Astrocyte (in vitro differentiated cells and primary cell): ENCODE measurements at regions not wholly inside any gene's neighbourhood (a gene's known extent, or its start where the extent isn't known, plus 50 kb on each side); places are given as distances from the start of the nearest gene placed in this dataset.

Experiments
- DNase-seq: peaks from one replicate; pipeline ENCODE4 v3.0.0-alpha.2; 2010; ENCODE audit warnings: low read depth
- FAIRE-seq: peaks from 2 replicates; lab custom pipeline; 2011; peaks lifted over from hg19 to GRCh38; lab: Jason Lieb, UNC
- H2AFZ ChIP-seq: 2 replicates; pipeline ENCODE4 v1.6.0; 2012; ENCODE audit warnings: low read depth, low read length, inconsistent platforms
- H3K27ac ChIP-seq: 2 replicates; pipeline ENCODE4 v1.5.1; 2011; ENCODE audit warnings: low read depth, low read length, inconsistent platforms
- H3K27me3 ChIP-seq: 2 replicates; pipeline ENCODE4 v1.6.0; 2011; ENCODE audit warnings: low read length, inconsistent platforms; ENCODE audit not compliant: insufficient read depth
- H3K36me3 ChIP-seq: 2 replicates; pipeline ENCODE4 v1.5.1; 2011; ENCODE audit warnings: low read length, inconsistent platforms; ENCODE audit not compliant: insufficient read depth
- H3K4me1 ChIP-seq: 2 replicates; pipeline ENCODE4 v1.5.1; 2011; ENCODE audit warnings: low read length, inconsistent platforms; ENCODE audit not compliant: insufficient read depth
- H3K4me2 ChIP-seq: 2 replicates; pipeline ENCODE4 v1.6.0; 2012; ENCODE audit warnings: low read length, inconsistent platforms
- H3K4me3 ChIP-seq: 2 replicates; pipeline ENCODE4 v1.5.1; 2011; ENCODE audit warnings: low read depth, mild to moderate bottlenecking, low read length, inconsistent platforms; ENCODE audit not compliant: insufficient read depth
- H3K79me2 ChIP-seq: 2 replicates; pipeline ENCODE4 v1.6.0; 2012; ENCODE audit warnings: mild to moderate bottlenecking, low read length, inconsistent platforms; ENCODE audit not compliant: insufficient read depth
- H3K9ac ChIP-seq: 2 replicates; pipeline ENCODE4 v1.6.0; 2012; ENCODE audit warnings: mild to moderate bottlenecking, low read length, inconsistent platforms
- H3K9me3 ChIP-seq: 2 replicates; pipeline ENCODE4 v1.5.1; 2012; ENCODE audit warnings: low read depth, mild to moderate bottlenecking, low read length, inconsistent platforms; ENCODE audit not compliant: insufficient read depth
- H4K20me1 ChIP-seq: 2 replicates; pipeline ENCODE4 v1.6.0; 2012; ENCODE audit warnings: low read length, inconsistent platforms; ENCODE audit not compliant: insufficient read depth
- H3K27ac Mint-ChIP-seq: one replicate; pipeline ENCODE4 v1.8.0; 2021; ENCODE audit warnings: mild to moderate bottlenecking, mixed read lengths; ENCODE audit not compliant: unreplicated experiment
- H3K27me3 Mint-ChIP-seq: one replicate; pipeline ENCODE4 v1.8.0; 2021; ENCODE audit warnings: low read depth, mixed read lengths; ENCODE audit not compliant: unreplicated experiment
- H3K36me3 Mint-ChIP-seq: one replicate; pipeline ENCODE4 v1.8.0; 2021; ENCODE audit warnings: low read depth, mixed read lengths; ENCODE audit not compliant: unreplicated experiment
- H3K4me1 Mint-ChIP-seq: one replicate; pipeline ENCODE4 v1.8.0; 2021; ENCODE audit warnings: low read depth, mixed read lengths; ENCODE audit not compliant: unreplicated experiment
- H3K4me3 Mint-ChIP-seq: one replicate; pipeline ENCODE4 v1.8.0; 2021; ENCODE audit warnings: mild to moderate bottlenecking, moderate library complexity, mixed read lengths; ENCODE audit not compliant: unreplicated experiment
- H3K9me3 Mint-ChIP-seq: one replicate; pipeline ENCODE4 v1.8.0; 2021; ENCODE audit warnings: mild to moderate bottlenecking, mixed read lengths; ENCODE audit not compliant: unreplicated experiment
- CTCF ChIP-seq: IDR thresholded peaks from 2 replicates; pipeline ENCODE4 v1.5.1; 2011; ENCODE audit warnings: low read depth, mild to moderate bottlenecking, inconsistent platforms, low read length, moderate library complexity; ENCODE audit not compliant: insufficient read depth
- EZH2 ChIP-seq: IDR thresholded peaks from 2 replicates; pipeline ENCODE4 v1.6.1; 2012; ENCODE audit warnings: mild to moderate bottlenecking, low read length, inconsistent platforms; ENCODE audit not compliant: insufficient read depth

GRCh38 chr2:157971702-157972101 lies 95.6 kb upstream of the ACVR1 start:
- Mint-ChIP-seq H3K27ac (no peak overlapping the region), H3K36me3 (peaks cover 3% of the 10 kb centered on the region), H3K4me3 (no peak overlapping the region), H3K9me3 (peaks cover 7% of the 10 kb centered on the region), H3K4me1 (peaks cover 1% of the 10 kb centered on the region), H3K27me3 (no peaks in the 10 kb centered on the region)
- FAIRE-seq (no peak), DNase-seq (no peak)
- TF ChIP-seq CTCF (no peak), EZH2 (no peak)
- no peaks in the 10 kb centered on the region for H3K36me3 ChIP-seq
- H3K79me2 ChIP-seq, result no peaks in the 10 kb centered on the region
- H3K27me3 ChIP-seq, result no peaks in the 10 kb centered on the region
- H4K20me1 ChIP-seq, result no peaks in the 10 kb centered on the region
- no peak overlapping the region for H3K4me3 ChIP-seq
- no peak overlapping the region for H3K27ac ChIP-seq
- H3K9me3 ChIP-seq, result no peaks in the 10 kb centered on the region
- no peaks in the 10 kb centered on the region for H3K4me1 ChIP-seq
- H3K4me2 ChIP-seq, result no peak overlapping the region
- H2AFZ ChIP-seq, result no peak overlapping the region
- H3K9ac ChIP-seq, result no peak overlapping the region

- Mint-ChIP-seq H3K4me1 (peaks cover 1% of the 10 kb centered on the region), H3K36me3 (peaks cover 3% of the 10 kb centered on the region), H3K9me3 (peaks cover 10% of the 10 kb centered on the region), H3K27me3 (no peaks in the 10 kb centered on the region), H3K4me3 (no peak overlapping the region), H3K27ac (no peak overlapping the region)
- no peaks in the 10 kb centered on the region for H3K79me2 ChIP-seq
- H3K4me2 ChIP-seq, result no peak overlapping the region
- no peak overlapping the region for H3K9ac ChIP-seq
- no peaks in the 10 kb centered on the region for H3K4me1 ChIP-seq
- H4K20me1 ChIP-seq, result no peaks in the 10 kb centered on the region
- H2AFZ ChIP-seq, result no peak overlapping the region
- no peak for TF ChIP-seq EZH2
- no peak for TF ChIP-seq CTCF
- no peaks in the 10 kb centered on the region for H3K27me3 ChIP-seq
- no peaks in the 10 kb centered on the region for H3K36me3 ChIP-seq
- H3K9me3 ChIP-seq, result no peaks in the 10 kb centered on the region
- H3K27ac ChIP-seq, result no peak overlapping the region
- no peak for FAIRE-seq
- DNase-seq, result no peak
- H3K4me3 ChIP-seq, result no peak overlapping the region
Observed at GRCh38 chr2:157967856-157968255, 91.7 kb upstream of the ACVR1 start.

GRCh38 chr2:157959249-157959648 lies 83.1 kb upstream of the ACVR1 start:
- no peaks in the 10 kb centered on the region for H3K36me3 ChIP-seq
- no peak overlapping the region for H2AFZ ChIP-seq
- H3K27ac Mint-ChIP-seq, result no peak overlapping the region
- DNase-seq (no peak), FAIRE-seq (no peak)
- TF ChIP-seq CTCF (no peak), EZH2 (no peak)
- H3K4me3 Mint-ChIP-seq, result no peak overlapping the region
- no peak overlapping the region for H3K4me3 ChIP-seq
- peaks cover 10% of the 10 kb centered on the region for H3K9me3 Mint-ChIP-seq
- H3K27me3 Mint-ChIP-seq, result peaks cover 2% of the 10 kb centered on the region
- H3K9ac ChIP-seq, result no peak overlapping the region
- no peaks in the 10 kb centered on the region for H3K36me3 Mint-ChIP-seq
- H3K79me2 ChIP-seq, result no peaks in the 10 kb centered on the region
- no peaks in the 10 kb centered on the region for H4K20me1 ChIP-seq
- no peaks in the 10 kb centered on the region for H3K9me3 ChIP-seq
- no peaks in the 10 kb centered on the region for H3K4me1 ChIP-seq
- H3K4me2 ChIP-seq, result no peak overlapping the region
- H3K27ac ChIP-seq, result no peak overlapping the region
- no peaks in the 10 kb centered on the region for H3K4me1 Mint-ChIP-seq
- H3K27me3 ChIP-seq, result no peaks in the 10 kb centered on the region
